ENCODE measurements at regions not wholly inside any gene's neighbourhood (a gene's known extent, or its start where the extent isn't known, plus 50 kb on each side); places are given as distances from the start of the nearest gene placed in this dataset.

- TF ChIP-seq CTCF (conservative IDR thresholded peaks at IDR 0.05; ENCODE audit: low read depth, low read length) (no peak), FOS (IDR thresholded peaks at IDR 0.05; ENCODE audit: low read depth, low read length) (no peak), POLR2A (IDR thresholded peaks at IDR 0.05; ENCODE audit: low read depth, low read length) (no peak), USF2 (IDR thresholded peaks at IDR 0.05; ENCODE audit: low read depth, low read length) (no peak), CHD1 (IDR thresholded peaks at IDR 0.05; ENCODE audit: low read depth, low read length) (no peak), RFX5 (IDR thresholded peaks at IDR 0.05; ENCODE audit: low read depth, low read length) (no peak), RAD21 (IDR thresholded peaks at IDR 0.05; ENCODE audit: low read length) (no peak), SMC3 (IDR thresholded peaks at IDR 0.05; ENCODE audit: low read depth, low read length) (no peak), ELK1 (IDR thresholded peaks at IDR 0.05; ENCODE audit: borderline replicate concordance, low read depth, low read length) (no peak), MAFK (IDR thresholded peaks at IDR 0.05; ENCODE audit: low read depth, low read length) (no peak), CEBPB (IDR thresholded peaks at IDR 0.05; ENCODE audit: low read depth, low read length) (no peak), BHLHE40 (IDR thresholded peaks at IDR 0.05; ENCODE audit: low read depth, low read length) (no peak), RCOR1 (IDR thresholded peaks at IDR 0.05; ENCODE audit: insufficient replicate concordance, low read length) (no peak)
Measured at GRCh38 chr10:3238115-3238871, 65.7 kb upstream of the PITRM1 start.
